Mesendoderm (in vitro differentiated cells): ENCODE measurements at regions not wholly inside any gene's neighbourhood (a gene's known extent, or its start where the extent isn't known, plus 50 kb on each side); places are given as distances from the start of the nearest gene placed in this dataset.
"Not testable (repeated sequence)": the region's sequence is repeated elsewhere in the genome, so short reads cannot be mapped to it uniquely, and the experiment has no call there.

Experiments
- DNase-seq: peaks from one replicate; pipeline ENCODE4 v3.0.0; 2013
- H2AK5ac ChIP-seq: 2 replicates; pipeline ENCODE4 v1.6.1; 2013; ENCODE audit warnings: low read length, inconsistent platforms
- H2BK120ac ChIP-seq: 2 replicates; pipeline ENCODE4 v1.6.1; 2013; ENCODE audit warnings: low read depth, mild to moderate bottlenecking, low read length, moderate library complexity, mixed read lengths
- H2BK15ac ChIP-seq: replicated peaks from 2 replicates; pipeline ENCODE4 v1.6.1; 2013; ENCODE audit warnings: low read depth, mild to moderate bottlenecking, moderate library complexity
- H2BK5ac ChIP-seq: 2 replicates; pipeline ENCODE4 v1.6.1; 2013; ENCODE audit warnings: low read length, inconsistent platforms
- H3K18ac ChIP-seq: 2 replicates; pipeline ENCODE4 v1.6.1; 2013; ENCODE audit warnings: mild to moderate bottlenecking, low read length, mixed read lengths
- H3K23ac ChIP-seq: one replicate; pipeline ENCODE4 v1.6.1; 2013; ENCODE audit warnings: low read length
- H3K27ac ChIP-seq: 2 replicates; pipeline ENCODE4 v1.5.1; 2013; ENCODE audit warnings: low read depth, mild to moderate bottlenecking, inconsistent platforms, low read length, moderate library complexity
- H3K27me3 ChIP-seq: 2 replicates; pipeline ENCODE4 v1.6.1; 2013; ENCODE audit warnings: low read length, control low read depth, mild to moderate bottlenecking, inconsistent platforms; ENCODE audit not compliant: insufficient read depth, poor library complexity
- H3K36me3 ChIP-seq: 2 replicates; pipeline ENCODE4 v1.6.1; 2013; ENCODE audit warnings: low read length, inconsistent platforms; ENCODE audit not compliant: control insufficient read depth, insufficient read depth
- H3K4ac ChIP-seq: one replicate; pipeline ENCODE4 v1.6.1; 2013; ENCODE audit warnings: low read depth, mild to moderate bottlenecking, low read length, moderate library complexity
- H3K4me1 ChIP-seq: 2 replicates; pipeline ENCODE4 v1.6.1; 2013; ENCODE audit warnings: low read depth, low read length, inconsistent platforms; ENCODE audit not compliant: control insufficient read depth
- H3K4me2 ChIP-seq: 2 replicates; pipeline ENCODE4 v1.6.1; 2013; ENCODE audit warnings: low read length
- H3K4me3 ChIP-seq: 2 replicates; pipeline ENCODE4 v1.5.1; 2013; ENCODE audit warnings: mild to moderate bottlenecking, low read length
- H3K56ac ChIP-seq: one replicate; pipeline ENCODE4 v1.6.1; 2013; ENCODE audit warnings: low read length
- H3K79me1 ChIP-seq: 2 replicates; pipeline ENCODE4 v1.6.1; 2013; ENCODE audit warnings: low read length, inconsistent platforms
- H3K79me2 ChIP-seq: 2 replicates; pipeline ENCODE4 v1.6.1; 2013; ENCODE audit warnings: mild to moderate bottlenecking, low read length; ENCODE audit not compliant: control insufficient read depth, insufficient read depth
- H3K9ac ChIP-seq: 2 replicates; pipeline ENCODE4 v1.6.1; 2013; ENCODE audit warnings: low read length, inconsistent platforms
- H4K5ac ChIP-seq: one replicate; pipeline ENCODE4 v1.6.1; 2013; ENCODE audit warnings: low read length
- H4K8ac ChIP-seq: one replicate; pipeline ENCODE4 v1.6.1; 2013; ENCODE audit warnings: low read depth, mild to moderate bottlenecking, control low read depth, low read length, moderate library complexity
- WGBS: extraction: QIAGEN DNeasy Blood & Tissue Kit; methylation state at CpG from one replicate; pipeline ENCODE4 v1.1.7; 2013; ENCODE audit warnings: low lambda C conversion rate, missing lambda C conversion rate; ENCODE audit not compliant: insufficient coverage; ENCODE audit errors: extremely low coverage; 5-methylcytosine and 5-hydroxymethylcytosine counted together

GRCh38 chr13:104920513-104920912, 1614.9 kb downstream of the EFNB2 start:
- not testable (repeated sequence) for H3K4ac ChIP-seq, H3K79me2 ChIP-seq, H3K4me3 ChIP-seq, H3K9ac ChIP-seq, H3K56ac ChIP-seq, DNase-seq, H2BK15ac ChIP-seq, H4K5ac ChIP-seq, H4K8ac ChIP-seq, H2BK120ac ChIP-seq, H3K4me2 ChIP-seq, H3K79me1 ChIP-seq, H3K27ac ChIP-seq, H2BK5ac ChIP-seq, H3K27me3 ChIP-seq, H3K18ac ChIP-seq, H3K23ac ChIP-seq, H2AK5ac ChIP-seq, H3K4me1 ChIP-seq, H3K36me3 ChIP-seq
- WGBS, result no CpG with 5 or more reads among the region's 1 CpG

- H3K27me3 ChIP-seq, result no peaks in the 10 kb centered on the region
- H2BK120ac ChIP-seq, result no peak overlapping the region
- H2BK15ac ChIP-seq, result no peak overlapping the region
- no peak overlapping the region for H3K56ac ChIP-seq
- no peaks in the 10 kb centered on the region for H3K36me3 ChIP-seq
- no peak overlapping the region for H4K8ac ChIP-seq
- no CpG with 5 or more reads among the region's 4 CpGs for WGBS
- H3K4ac ChIP-seq, result no peak overlapping the region
- no peak overlapping the region for H3K4me2 ChIP-seq
- no peak overlapping the region for H3K27ac ChIP-seq
- no peak overlapping the region for H3K18ac ChIP-seq
- no peak overlapping the region for H3K9ac ChIP-seq
- H3K23ac ChIP-seq, result no peak overlapping the region
- no peak overlapping the region for H3K4me3 ChIP-seq
- no peak overlapping the region for H2BK5ac ChIP-seq
- no peak overlapping the region for H2AK5ac ChIP-seq
- H3K4me1 ChIP-seq, result no peaks in the 10 kb centered on the region
- no peak overlapping the region for H4K5ac ChIP-seq
- no peaks in the 10 kb centered on the region for H3K79me1 ChIP-seq
- no peak for DNase-seq
- H3K79me2 ChIP-seq, result no peaks in the 10 kb centered on the region
Observed at GRCh38 chr13:104920091-104920490, 1615.4 kb downstream of the EFNB2 start.

- H3K79me1 ChIP-seq, result no peaks in the 10 kb centered on the region
- no peak overlapping the region for H3K27ac ChIP-seq
- H3K9ac ChIP-seq, result no peak overlapping the region
- no peak overlapping the region for H2BK15ac ChIP-seq
- H3K4me3 ChIP-seq, result no peak overlapping the region
- no peak for DNase-seq
- H3K56ac ChIP-seq, result no peak overlapping the region
- H2AK5ac ChIP-seq, result no peak overlapping the region
- H3K4me1 ChIP-seq, result no peaks in the 10 kb centered on the region
- H3K18ac ChIP-seq, result no peak overlapping the region
- no peak overlapping the region for H2BK5ac ChIP-seq
- no peak overlapping the region for H3K4ac ChIP-seq
- H3K23ac ChIP-seq, result no peak overlapping the region
- no peak overlapping the region for H2BK120ac ChIP-seq
- WGBS, result 100% methylated on average over 1 of the region's 1 CpG
- H3K79me2 ChIP-seq, result no peaks in the 10 kb centered on the region
- no peak overlapping the region for H3K4me2 ChIP-seq
- no peaks in the 10 kb centered on the region for H3K36me3 ChIP-seq
- no peaks in the 10 kb centered on the region for H3K27me3 ChIP-seq
- no peak overlapping the region for H4K8ac ChIP-seq
- H4K5ac ChIP-seq, result no peak overlapping the region
Observed at GRCh38 chr13:104900191-104900817, 1635.2 kb downstream of the EFNB2 start.

GRCh38 chr13:104898484-104898883, 1637.0 kb downstream of the EFNB2 start:
- no peaks in the 10 kb centered on the region for H3K27me3 ChIP-seq
- WGBS, result 100% methylated on average over 1 of the region's 3 CpGs
- H3K27ac ChIP-seq, result no peak overlapping the region
- no peak overlapping the region for H3K4ac ChIP-seq
- H3K9ac ChIP-seq, result no peak overlapping the region
- H3K18ac ChIP-seq, result no peak overlapping the region
- H3K79me1 ChIP-seq, result no peaks in the 10 kb centered on the region
- DNase-seq, result no peak
- H3K4me1 ChIP-seq, result no peaks in the 10 kb centered on the region
- H4K5ac ChIP-seq, result no peak overlapping the region
- no peak overlapping the region for H2BK5ac ChIP-seq
- H2BK120ac ChIP-seq, result no peak overlapping the region
- H2AK5ac ChIP-seq, result no peak overlapping the region
- H3K4me3 ChIP-seq, result no peak overlapping the region
- no peaks in the 10 kb centered on the region for H3K36me3 ChIP-seq
- no peak overlapping the region for H3K4me2 ChIP-seq
- H3K56ac ChIP-seq, result no peak overlapping the region
- H3K23ac ChIP-seq, result no peak overlapping the region
- H2BK15ac ChIP-seq, result no peak overlapping the region
- no peak overlapping the region for H4K8ac ChIP-seq
- no peaks in the 10 kb centered on the region for H3K79me2 ChIP-seq

GRCh38 chr13:104895521-104895920, 1639.9 kb downstream of the EFNB2 start:
- no peak overlapping the region for H3K4me2 ChIP-seq
- no peak overlapping the region for H2AK5ac ChIP-seq
- no peak overlapping the region for H3K9ac ChIP-seq
- no peak overlapping the region for H3K56ac ChIP-seq
- no peak overlapping the region for H4K8ac ChIP-seq
- H3K18ac ChIP-seq, result no peak overlapping the region
- H3K27me3 ChIP-seq, result no peaks in the 10 kb centered on the region
- H3K4me3 ChIP-seq, result no peak overlapping the region
- H2BK120ac ChIP-seq, result no peak overlapping the region
- DNase-seq, result no peak
- no peak overlapping the region for H2BK5ac ChIP-seq
- H3K23ac ChIP-seq, result no peak overlapping the region
- H2BK15ac ChIP-seq, result no peak overlapping the region
- no peaks in the 10 kb centered on the region for H3K79me2 ChIP-seq
- no peak overlapping the region for H3K4ac ChIP-seq
- no peak overlapping the region for H4K5ac ChIP-seq
- H3K27ac ChIP-seq, result no peak overlapping the region
- H3K4me1 ChIP-seq, result no peaks in the 10 kb centered on the region
- no peaks in the 10 kb centered on the region for H3K79me1 ChIP-seq
- no CpG with 5 or more reads among the region's 1 CpG for WGBS
- H3K36me3 ChIP-seq, result no peaks in the 10 kb centered on the region
